Thyroid gland (tissue), 4 donors: ENCODE measurements at regions not wholly inside any gene's neighbourhood (a gene's known extent, or its start where the extent isn't known, plus 50 kb on each side); places are given as distances from the start of the nearest gene placed in this dataset.

ENCODE experiments used
- POLR2A ChIP-seq, 2 donors: fragments of 450-650 bp; IDR thresholded peaks; one replicate each; pipeline ENCODE4 v1.6.1; 2017; ENCODE audit warnings: antibody characterized with exemption in 2 of 2, mild to moderate bottlenecking in 2 of 2, moderate library complexity in 1 of 2
- TF ChIP-seq, protein P1 (sequence below), 6 experiments: fragments of 200-600 bp in 3 of 6; fragments of 450-650 bp in 3 of 6; sonication (generic) in 3 of 6; IDR thresholded peaks; one replicate each; pipeline ENCODE4 v1.5.1; 2016 to 2019; ENCODE audit warnings: antibody characterized with exemption in 6 of 6, mild to moderate bottlenecking in 2 of 6, inconsistent platforms in 1 of 6, moderate library complexity in 1 of 6

DNA sequence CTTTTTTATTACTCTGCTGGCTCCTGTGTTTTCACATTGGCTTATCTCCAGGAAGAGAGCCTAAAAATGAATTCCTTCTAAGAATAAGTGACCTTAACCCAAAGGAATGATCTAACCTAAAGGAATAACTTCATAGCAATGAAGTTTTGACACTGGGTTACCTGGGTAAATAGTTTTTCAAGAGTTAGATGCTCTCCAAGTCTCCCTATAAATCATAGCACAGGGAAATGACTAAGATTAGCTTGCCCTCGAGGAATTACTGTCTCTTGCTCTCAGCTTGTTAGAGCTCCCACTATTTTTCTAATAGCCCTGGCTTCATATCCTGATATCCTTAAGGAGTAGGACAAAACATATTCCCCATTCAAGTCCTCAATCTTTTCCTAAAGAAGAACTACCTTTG, 66.3 kb downstream of the SPRY2 start:
- TF ChIP-seq, protein P1, sequence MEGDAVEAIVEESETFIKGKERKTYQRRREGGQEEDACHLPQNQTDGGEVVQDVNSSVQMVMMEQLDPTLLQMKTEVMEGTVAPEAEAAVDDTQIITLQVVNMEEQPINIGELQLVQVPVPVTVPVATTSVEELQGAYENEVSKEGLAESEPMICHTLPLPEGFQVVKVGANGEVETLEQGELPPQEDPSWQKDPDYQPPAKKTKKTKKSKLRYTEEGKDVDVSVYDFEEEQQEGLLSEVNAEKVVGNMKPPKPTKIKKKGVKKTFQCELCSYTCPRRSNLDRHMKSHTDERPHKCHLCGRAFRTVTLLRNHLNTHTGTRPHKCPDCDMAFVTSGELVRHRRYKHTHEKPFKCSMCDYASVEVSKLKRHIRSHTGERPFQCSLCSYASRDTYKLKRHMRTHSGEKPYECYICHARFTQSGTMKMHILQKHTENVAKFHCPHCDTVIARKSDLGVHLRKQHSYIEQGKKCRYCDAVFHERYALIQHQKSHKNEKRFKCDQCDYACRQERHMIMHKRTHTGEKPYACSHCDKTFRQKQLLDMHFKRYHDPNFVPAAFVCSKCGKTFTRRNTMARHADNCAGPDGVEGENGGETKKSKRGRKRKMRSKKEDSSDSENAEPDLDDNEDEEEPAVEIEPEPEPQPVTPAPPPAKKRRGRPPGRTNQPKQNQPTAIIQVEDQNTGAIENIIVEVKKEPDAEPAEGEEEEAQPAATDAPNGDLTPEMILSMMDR (IDR thresholded peaks at IDR 0.05) = no peak
- TF ChIP-seq POLR2A (IDR thresholded peaks at IDR 0.05) = no peak
